ENCODE measurements at regions not wholly inside any gene's neighbourhood (a gene's known extent, or its start where the extent isn't known, plus 50 kb on each side); places are given as distances from the start of the nearest gene placed in this dataset. TPM values are rescaled to one million over a fixed set of nuclear protein-coding genes. Genes with fewer than 3 reads are reported as not detected.
A peak's percentile ranks its signal among the peaks of the same experiment; 100 is the strongest.

DNA sequence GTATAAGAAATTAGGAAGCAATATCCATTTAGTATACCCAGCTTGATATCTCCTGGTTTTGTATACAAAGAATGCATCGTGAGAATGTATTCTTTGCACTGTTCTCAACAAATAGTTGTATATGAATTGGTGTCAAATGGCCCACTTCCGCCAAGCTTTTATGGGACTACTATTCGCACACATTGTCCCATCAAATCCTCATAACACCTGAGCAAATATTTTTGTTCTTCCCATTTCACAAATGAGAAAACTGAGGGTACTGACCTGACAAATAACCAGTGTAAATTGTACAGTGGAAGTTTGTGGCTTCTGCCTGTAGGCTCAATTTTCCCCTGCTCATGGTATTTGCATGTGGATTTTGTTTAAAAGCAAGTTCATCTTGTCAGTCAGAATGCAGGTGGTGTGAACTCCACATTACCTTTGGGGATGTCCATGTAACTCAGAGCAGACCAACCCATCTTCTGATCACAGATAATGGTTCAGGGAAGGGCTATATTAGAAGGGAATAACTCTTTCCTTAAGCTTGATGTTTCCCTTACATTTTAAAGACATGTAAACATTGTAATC lies 51.5 kb upstream of the FAM241A start:
- no peak overlapping the region for H3K4me2 ChIP-seq (ENCODE audit: low read length)
- no peaks in the 10 kb centered on the region for H3K79me2 ChIP-seq (ENCODE audit: insufficient read depth, low read depth, low read length)
- H2AFZ ChIP-seq (ENCODE audit: low read length): peak overlapping the region; percentile 24; the same call in 1 of the 2 replicates
- no peaks in the 10 kb centered on the region for H3K36me3 ChIP-seq (ENCODE audit: insufficient read depth, low read length)
- BruUV-seq (replicated peaks): no TSS peak
- intact Hi-C loops (cut with micrococcal nuclease; ENCODE audit: unreplicated experiment): no loop called here
- DNase-seq (ENCODE audit: low spot score): no peak
- no peaks in the 10 kb centered on the region for H3K9me3 ChIP-seq (ENCODE audit: low read length)
- H3K27ac ChIP-seq (ENCODE audit: low read depth, low read length, poor library complexity, severe bottlenecking): no peak overlapping the region
- no peak overlapping the region for H3K4me3 ChIP-seq (ENCODE audit: low read depth, low read length, poor library complexity, severe bottlenecking)
- TF ChIP-seq EZH2phosphoT487 (IDR thresholded peaks at IDR 0.05; ENCODE audit: borderline replicate concordance, low read depth, low read length): no peak
- TF ChIP-seq, protein P1, sequence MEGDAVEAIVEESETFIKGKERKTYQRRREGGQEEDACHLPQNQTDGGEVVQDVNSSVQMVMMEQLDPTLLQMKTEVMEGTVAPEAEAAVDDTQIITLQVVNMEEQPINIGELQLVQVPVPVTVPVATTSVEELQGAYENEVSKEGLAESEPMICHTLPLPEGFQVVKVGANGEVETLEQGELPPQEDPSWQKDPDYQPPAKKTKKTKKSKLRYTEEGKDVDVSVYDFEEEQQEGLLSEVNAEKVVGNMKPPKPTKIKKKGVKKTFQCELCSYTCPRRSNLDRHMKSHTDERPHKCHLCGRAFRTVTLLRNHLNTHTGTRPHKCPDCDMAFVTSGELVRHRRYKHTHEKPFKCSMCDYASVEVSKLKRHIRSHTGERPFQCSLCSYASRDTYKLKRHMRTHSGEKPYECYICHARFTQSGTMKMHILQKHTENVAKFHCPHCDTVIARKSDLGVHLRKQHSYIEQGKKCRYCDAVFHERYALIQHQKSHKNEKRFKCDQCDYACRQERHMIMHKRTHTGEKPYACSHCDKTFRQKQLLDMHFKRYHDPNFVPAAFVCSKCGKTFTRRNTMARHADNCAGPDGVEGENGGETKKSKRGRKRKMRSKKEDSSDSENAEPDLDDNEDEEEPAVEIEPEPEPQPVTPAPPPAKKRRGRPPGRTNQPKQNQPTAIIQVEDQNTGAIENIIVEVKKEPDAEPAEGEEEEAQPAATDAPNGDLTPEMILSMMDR (conservative IDR thresholded peaks at IDR 0.05; ENCODE audit: low read length): no peak
- H3K9me2 ChIP-seq (ENCODE audit: insufficient read depth, low read length): no peaks in the 10 kb centered on the region
- CTCF ChIA-PET (ENCODE audit: unreplicated experiment): interaction anchor here (1.1 to 1.6 kb wide), 2 partner anchors 139 to 430 kb away, joined by 3 to 5 read pairs; no protein-coding TSS in a partner anchor
- H4K20me1 ChIP-seq (ENCODE audit: insufficient read depth, low read length): no peaks in the 10 kb centered on the region
- POLR2A ChIA-PET: interaction anchor here (0.6 to 1.4 kb wide), 7 partner anchors 8 to 572 kb away, joined by 3 to 5 read pairs (median 3); no protein-coding TSS in a partner anchor
- H3K4me1 ChIP-seq (ENCODE audit: insufficient read depth, low read length, poor library complexity, severe bottlenecking): no peaks in the 10 kb centered on the region

DNA sequence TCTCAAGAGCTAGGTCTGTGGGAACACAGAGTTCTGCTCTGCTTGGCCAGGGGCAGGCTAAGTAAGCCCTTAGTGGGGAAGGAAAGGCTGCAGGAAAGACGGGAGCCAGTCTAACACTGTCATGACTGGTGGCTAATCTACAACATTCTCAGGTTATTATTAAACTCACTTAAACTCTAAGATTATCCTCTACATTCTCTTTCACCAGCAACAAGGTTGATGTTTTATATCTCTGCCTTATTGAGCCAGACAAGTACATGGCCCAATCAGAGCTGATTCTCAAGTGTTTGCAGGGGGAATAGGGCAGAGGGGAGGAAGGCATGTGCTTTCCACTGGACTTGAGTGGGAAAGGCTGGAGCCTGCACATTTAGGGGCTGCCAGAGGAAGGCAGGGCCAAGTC lies 50.9 kb upstream of the FAM241A start:
- TF ChIP-seq, protein P1 (conservative IDR thresholded peaks at IDR 0.05; ENCODE audit: low read length): no peak
- no peak for TF ChIP-seq EZH2phosphoT487 (IDR thresholded peaks at IDR 0.05; ENCODE audit: borderline replicate concordance, low read depth, low read length)
- POLR2A ChIA-PET: interaction anchor here (0.5 to 1.4 kb wide), 7 partner anchors 9 to 572 kb away, joined by 3 to 5 read pairs (median 3); no protein-coding TSS in a partner anchor
- no peak overlapping the region for H2AFZ ChIP-seq (ENCODE audit: low read length)
- no peaks in the 10 kb centered on the region for H3K4me1 ChIP-seq (ENCODE audit: insufficient read depth, low read length, poor library complexity, severe bottlenecking)
- H3K4me3 ChIP-seq (ENCODE audit: low read depth, low read length, poor library complexity, severe bottlenecking): no peak overlapping the region
- no peak overlapping the region for H3K4me2 ChIP-seq (ENCODE audit: low read length)
- intact Hi-C loops (cut with micrococcal nuclease; ENCODE audit: unreplicated experiment): no loop called here
- no TSS peak for BruUV-seq (replicated peaks)
- no peaks in the 10 kb centered on the region for H4K20me1 ChIP-seq (ENCODE audit: insufficient read depth, low read length)
- H3K79me2 ChIP-seq (ENCODE audit: insufficient read depth, low read depth, low read length): no peaks in the 10 kb centered on the region
- H3K27ac ChIP-seq (ENCODE audit: low read depth, low read length, poor library complexity, severe bottlenecking): no peak overlapping the region
- H3K9me2 ChIP-seq (ENCODE audit: insufficient read depth, low read length): no peaks in the 10 kb centered on the region
- CTCF ChIA-PET (ENCODE audit: unreplicated experiment): interaction anchor here (0.8 kb wide), 1 partner anchor 409 kb away, joined by 4 read pairs; no protein-coding TSS in a partner anchor
- no peaks in the 10 kb centered on the region for H3K9me3 ChIP-seq (ENCODE audit: low read length)
- DNase-seq (ENCODE audit: low spot score): no peak
- no peaks in the 10 kb centered on the region for H3K36me3 ChIP-seq (ENCODE audit: insufficient read depth, low read length)

Small RNA genes in the stretch of these regions (microRNA-seq; reads per million reads assigned to microRNA genes)
- gene MIR297 (ENCODE audit: borderline replicate concordance): not detected

Small RNA genes in the stretch of these regions (small RNA-seq; reads per million reads assigned to genes)
- gene MIR297: not detected
- not detected for gene RNU6-289P

All from OCI-LY7 (cell line).